Kidney capillary endothelial cell (primary cell): ENCODE measurements at regions not wholly inside any gene's neighbourhood (a gene's known extent, or its start where the extent isn't known, plus 50 kb on each side); places are given as distances from the start of the nearest gene placed in this dataset.
A peak's percentile ranks its signal among the peaks of the same experiment; 100 is the strongest.
"Not testable (repeated sequence)": the region's sequence is repeated elsewhere in the genome, so short reads cannot be mapped to it uniquely, and the experiment has no call there.

ENCODE experiments used
- DNase-seq: peaks from one replicate; pipeline ENCODE4 v3.0.0-alpha.2; 2018; ENCODE audit warnings: low spot score

GRCh38 chr6:93183531-93183972 is 235.8 kb downstream of the EPHA7 start:
- DNase-seq, result no peak

DNA sequence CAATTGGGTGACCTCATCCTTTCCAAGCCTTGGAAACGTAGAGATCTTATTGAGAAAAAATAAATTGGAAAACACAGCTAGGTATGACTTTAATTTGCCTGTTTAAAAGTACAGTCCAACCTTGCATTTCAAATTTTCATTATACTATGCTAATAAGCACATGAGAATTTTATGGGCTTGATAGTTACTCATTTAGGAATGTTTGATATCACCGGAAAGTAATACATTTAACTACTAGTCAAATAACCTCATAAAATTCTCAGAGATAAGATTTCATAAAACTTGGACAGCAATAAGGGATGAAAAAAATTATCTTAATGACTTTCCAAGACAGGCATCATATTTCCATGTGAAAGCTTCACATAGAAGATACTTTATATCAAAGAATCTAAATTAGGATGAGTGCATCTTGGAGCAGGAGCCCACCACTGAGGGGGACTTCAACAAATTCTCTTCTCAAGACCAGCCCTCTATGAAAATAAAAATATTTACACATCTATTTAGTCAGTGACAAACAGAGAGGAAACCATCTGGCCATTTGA is 236.3 kb downstream of the EPHA7 start:
- no peak for DNase-seq

DNA sequence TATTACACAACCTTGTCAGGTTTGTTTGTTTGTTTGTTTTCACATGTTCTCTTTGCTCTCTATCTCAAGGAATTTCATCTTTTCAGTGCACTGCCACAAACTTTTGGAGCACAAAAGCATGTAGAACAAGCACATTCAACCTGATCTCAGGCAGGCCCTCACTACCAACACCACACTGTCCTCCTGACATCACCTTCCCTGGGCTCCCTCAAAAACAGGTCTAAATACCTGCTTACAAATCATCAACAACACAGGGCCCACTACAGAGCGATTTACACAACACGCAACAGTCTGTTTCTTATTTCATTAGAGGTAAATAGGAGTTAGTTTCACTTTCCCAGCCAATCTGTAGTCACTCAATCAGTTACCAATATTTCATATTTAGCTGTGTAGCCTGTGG is 241.4 kb downstream of the EPHA7 start:
- DNase-seq, result no peak

GRCh38 chr6:93177438-93177837 is 241.9 kb downstream of the EPHA7 start:
- DNase-seq, result no peak

GRCh38 chr6:93176070-93176469 is 243.3 kb downstream of the EPHA7 start:
- peak; percentile 21 for DNase-seq

GRCh38 chr6:93173573-93173972 is 245.8 kb downstream of the EPHA7 start:
- DNase-seq, result not testable (repeated sequence)

DNA sequence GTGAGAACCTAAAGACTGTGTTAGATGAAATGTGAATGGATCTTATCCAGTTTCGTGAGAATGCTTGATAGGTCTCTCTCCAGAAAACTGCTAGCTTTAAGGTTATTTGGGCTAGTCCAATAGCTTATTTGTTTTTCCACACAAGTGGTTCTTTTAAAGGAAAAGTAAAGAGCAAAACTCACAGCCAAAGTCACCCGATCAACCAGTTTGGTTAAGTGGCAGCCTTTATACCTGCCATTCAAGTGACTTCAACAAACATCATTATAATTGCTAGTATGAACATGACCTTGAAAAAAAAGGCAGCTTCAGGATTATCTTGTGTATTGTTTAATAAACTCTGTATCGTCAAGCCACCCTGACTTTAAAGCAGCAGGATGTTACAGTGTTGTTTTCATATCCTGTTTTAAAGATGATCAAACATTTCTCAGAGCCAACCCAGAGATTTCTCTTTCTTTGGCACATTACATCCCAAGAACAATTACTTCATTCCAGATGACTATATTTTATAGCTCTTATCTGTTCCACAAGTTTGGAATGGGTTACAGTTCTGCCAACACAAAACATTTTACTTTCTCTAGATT is 253.4 kb downstream of the EPHA7 start:
- DNase-seq, result peak; percentile 52

DNA sequence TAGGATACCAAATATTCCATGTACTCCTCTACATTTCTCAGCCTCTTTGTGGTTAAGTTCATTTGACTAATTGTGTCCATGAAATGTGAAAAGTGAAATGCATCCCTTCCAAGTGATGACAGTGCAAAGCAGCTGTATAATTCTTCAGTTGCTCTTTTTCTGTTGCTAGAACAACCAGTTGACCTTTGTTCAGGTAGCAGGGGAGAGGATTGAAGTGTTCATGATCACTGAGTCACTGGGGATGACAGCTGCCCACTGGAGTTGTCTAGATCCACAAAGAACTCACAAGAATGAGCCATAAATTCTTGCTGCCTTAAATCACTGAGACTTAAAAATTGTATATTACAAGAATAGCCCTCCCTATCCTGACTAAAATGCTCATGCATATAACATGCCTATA is 254.6 kb downstream of the EPHA7 start:
- DNase-seq, result peak; percentile 10

- no peak for DNase-seq
These were observed 256.2 kb downstream of the EPHA7 start for GRCh38 chr6:93163146-93163545.

GRCh38 chr6:93139408-93140081 is 279.8 kb downstream of the EPHA7 start:
- peak; percentile 17 for DNase-seq

GRCh38 chr6:93136111-93136510 is 283.2 kb downstream of the EPHA7 start:
- DNase-seq, result no peak

DNA sequence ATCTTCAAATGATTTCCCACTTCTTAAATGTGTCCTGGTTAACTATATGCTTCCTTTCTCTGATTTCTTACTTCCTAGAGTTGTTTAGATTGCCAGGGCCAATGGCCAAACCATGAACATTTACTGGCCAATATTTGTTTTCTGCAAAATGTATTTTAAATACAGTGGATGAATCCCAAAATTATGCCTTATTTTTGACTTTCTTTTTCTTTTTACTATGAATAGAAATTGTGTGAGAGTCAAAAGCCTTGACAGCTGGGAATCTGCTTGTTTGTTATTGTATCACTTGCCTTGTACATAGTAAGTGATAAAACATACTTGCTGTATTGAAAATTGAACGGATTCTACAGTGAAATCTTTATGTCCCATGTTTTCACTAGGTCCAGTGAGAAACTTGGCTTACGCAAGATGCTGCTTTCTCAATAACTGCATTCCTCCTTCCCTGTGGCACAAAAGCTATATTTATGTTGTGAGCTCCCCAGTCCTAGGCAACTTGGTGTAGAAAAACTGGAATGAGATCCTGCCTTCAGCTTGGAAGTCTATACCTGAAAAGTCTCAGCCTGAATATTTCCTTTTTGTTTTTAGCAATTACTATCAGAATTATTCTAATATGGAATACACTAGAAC is 295.2 kb downstream of the EPHA7 start:
- DNase-seq, result no peak

GRCh38 chr6:93123585-93123984 is 295.8 kb downstream of the EPHA7 start:
- no peak for DNase-seq

DNA sequence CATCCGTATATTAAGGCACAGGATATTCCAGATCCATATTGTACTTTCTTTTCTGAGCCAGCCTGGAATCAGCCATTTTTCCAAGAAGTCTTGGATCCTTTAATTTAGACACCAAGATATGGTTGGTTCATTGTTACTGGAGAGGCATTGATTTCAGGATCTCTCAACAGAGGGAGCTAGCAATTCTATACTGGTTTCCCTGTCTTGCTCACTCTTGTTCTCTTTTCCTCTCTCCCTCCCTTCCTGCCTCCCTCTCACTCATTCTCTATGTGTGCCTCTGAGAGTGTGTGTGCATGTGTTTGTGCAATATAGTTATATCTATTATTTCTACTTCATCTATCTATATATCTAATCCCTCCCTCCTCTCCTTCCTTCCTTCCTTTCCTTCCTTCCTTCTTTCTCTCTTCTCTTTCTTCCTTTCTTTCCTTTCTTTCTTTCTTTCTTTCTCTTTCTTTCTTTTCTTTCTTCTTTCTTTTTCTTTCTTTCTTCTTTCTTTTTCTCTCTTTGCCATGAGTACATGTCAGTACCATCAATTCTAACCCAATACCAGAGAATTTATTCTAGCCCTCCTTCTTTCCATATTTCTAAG is 299.1 kb downstream of the EPHA7 start:
- no peak for DNase-seq

DNA sequence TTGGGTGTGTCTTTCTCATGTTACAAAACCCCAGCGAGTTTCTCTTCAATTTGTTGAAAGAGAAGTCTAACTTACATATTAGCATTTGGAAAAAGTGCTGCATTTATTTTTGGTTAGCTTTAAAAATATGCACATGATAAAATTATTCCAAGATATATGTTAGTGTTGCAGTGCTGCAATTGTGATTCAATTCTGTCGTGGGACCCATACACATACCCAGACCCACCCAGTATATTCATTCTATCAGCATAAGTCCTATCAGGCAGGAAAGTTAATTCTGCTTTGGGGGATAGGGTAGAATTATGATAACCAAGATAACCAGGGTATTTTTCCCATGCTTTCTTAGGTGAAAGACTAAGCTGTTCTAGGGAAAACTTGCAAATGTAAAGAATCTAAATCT is 313.5 kb downstream of the EPHA7 start:
- no peak for DNase-seq

DNA sequence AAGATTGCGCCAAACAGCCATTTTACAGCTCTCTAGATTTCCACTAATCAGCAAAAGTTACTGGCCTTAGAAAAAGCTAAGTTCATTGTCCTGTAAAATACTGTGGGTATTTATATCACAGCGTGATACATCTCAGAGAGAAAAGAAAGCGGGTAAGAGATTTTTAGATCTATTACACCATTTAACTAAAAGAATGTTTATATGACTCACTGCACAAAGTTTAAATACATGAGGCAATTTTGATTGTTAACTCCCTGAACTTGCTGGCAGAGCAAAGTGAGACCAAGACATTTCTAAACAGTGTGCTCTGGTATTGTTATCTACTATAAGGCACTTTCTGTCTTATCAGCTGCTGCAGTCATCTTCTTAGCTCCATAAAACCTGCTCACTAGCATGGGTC is 314.3 kb downstream of the EPHA7 start:
- no peak for DNase-seq

DNA sequence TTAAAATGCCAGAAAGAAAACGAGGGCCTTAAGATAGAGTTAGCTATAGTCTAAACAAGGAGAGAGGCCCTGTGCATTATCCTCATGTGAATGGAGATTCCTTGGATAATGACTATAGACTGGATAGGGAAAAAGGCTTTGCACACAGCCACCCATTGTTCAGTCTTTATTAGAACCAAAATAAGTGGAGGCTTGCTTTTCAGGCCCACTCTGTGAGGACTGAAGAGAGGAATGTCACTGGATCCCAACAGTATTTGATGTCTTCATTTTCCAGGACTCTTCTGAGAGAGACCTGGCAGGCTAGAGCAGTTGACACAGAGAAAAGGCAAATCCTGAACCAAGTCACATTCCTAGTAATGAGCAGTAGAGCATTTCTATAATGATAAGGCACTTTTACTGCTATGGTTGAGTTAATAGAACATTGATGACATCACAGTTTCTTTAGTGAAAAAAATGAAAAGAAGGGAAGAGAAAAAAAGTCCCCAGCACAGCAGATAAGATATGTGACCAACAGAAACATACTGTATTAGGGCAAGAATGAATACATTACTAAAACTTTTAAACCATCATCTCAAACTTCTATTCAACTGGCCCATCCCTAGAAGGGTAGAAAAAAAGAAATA is 315.1 kb downstream of the EPHA7 start:
- DNase-seq, result no peak

DNA sequence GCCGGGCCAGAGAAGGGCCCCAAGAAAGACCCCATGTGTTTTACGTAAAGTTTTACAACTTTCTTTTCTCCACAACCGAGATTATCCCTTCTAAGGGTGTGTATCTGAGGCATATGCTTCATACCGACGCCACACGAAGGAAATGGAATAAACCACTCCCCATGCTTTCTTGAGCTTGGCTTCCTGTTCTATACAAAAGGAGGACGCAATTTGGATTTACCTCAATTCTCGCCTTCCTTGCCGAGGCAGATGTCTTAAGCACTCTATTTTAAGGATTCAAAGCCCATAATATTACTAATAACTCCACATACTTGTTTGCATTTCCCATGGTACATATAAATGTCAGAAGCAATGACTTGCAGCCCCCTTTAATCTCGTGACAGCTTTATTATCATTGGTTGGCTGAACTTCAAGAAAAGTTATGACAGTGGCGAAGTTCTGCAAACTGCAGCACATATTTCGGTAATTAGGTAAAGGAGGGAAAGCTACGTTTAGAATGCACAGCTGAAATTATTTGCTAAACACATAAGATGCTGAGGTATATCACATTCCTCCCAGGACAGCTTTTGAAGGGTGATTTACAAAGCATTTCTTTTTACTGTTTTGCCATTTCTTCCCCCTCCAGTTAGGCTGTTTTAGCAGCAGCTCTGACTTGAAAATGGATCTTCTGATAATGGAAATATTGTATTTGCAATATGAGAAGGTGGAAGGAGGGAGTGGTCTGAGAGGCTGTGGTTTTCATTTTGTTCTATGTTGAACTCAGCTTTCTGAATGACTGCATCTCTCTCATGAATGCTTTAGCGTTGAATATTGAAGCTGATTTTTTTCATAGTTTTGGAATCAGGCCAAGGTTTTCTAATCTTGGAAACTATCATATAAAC is 330.5 kb downstream of the EPHA7 start:
- peak; percentile 29 for DNase-seq

DNA sequence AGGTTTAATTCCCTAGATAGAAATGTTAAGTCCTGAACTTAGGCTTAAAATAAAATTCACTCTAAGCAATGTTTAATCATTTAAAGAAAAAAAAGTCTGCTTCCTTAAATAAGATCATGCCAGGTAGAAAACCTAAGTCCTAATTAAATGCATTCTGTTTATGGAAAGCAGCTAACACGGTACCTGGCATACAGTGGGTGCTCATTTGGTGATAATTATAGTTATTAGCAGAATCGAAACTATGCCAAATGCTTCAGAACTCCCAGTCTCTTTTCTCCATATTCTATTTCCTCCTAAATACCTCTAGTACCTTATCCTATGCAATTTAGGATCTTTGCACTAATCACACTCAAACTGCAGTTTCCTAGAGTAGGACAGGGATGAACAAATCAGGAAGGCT is 331.8 kb downstream of the EPHA7 start:
- no peak for DNase-seq

DNA sequence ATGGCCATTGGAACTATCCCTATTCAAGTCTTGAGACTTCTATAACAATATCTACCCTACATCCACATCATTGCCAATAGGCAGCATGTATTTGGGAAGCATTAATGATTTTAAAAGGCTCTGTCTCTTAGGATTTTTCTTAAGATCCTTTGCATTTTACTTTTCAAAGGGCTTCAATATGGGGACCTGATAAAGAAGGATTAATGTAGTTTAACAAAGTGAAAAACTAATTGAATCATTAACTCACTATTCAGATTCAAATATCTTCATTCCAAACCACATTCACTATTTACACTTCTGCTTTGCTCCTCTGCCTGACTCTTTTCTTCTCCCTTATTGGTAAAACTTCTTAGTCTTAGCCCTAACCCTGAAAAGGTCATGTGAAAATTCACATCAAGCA is 333.0 kb downstream of the EPHA7 start:
- DNase-seq, result no peak
